IMR-90 (cell line): ENCODE measurements at regions not wholly inside any gene's neighbourhood (a gene's known extent, or its start where the extent isn't known, plus 50 kb on each side); places are given as distances from the start of the nearest gene placed in this dataset.

Experiments
- ATAC-seq: fragments of 200-7000 bp; cut with Tn5 transposase; 2 replicates; pipeline ENCODE4 v1.9.1; 2020; ENCODE audit warnings: low read depth, mild to moderate bottlenecking, moderate library complexity
- BruUV-seq: library from RNA; stranded (reverse); fragments of 400-500 nt; replicated peaks from 2 replicates; lab custom pipeline; 2021; lab: Mats Ljungman, UMichigan
- CTCF ChIA-PET: fragments of 300-600 bp; formaldehyde crosslinking; extraction: SDS; loops from one replicate; lab custom pipeline; 2021; ENCODE audit warnings: antibody characterized with exemption; lab: Yijun Ruan, JAX
- POLR2A ChIA-PET: fragments of 300-600 bp; sonication (Branson Sonifier 250); formaldehyde crosslinking; loops from one replicate; lab custom pipeline; 2022; ENCODE audit warnings: antibody characterized with exemption; ENCODE audit not compliant: unreplicated experiment; lab: Charles Lee
- DNase-seq: peaks from one replicate; pipeline ENCODE4 v3.0.0; 2013
- H2AFZ ChIP-seq: replicated peaks from 2 replicates; pipeline ENCODE3; 2013; ENCODE audit warnings: low read length, mild to moderate bottlenecking; ENCODE audit not compliant: poor library complexity
- H2AK5ac ChIP-seq: 2 replicates; pipeline ENCODE4 v1.6.1; 2013; ENCODE audit warnings: low read depth, low read length, inconsistent platforms
- H2AK9ac ChIP-seq: replicated peaks from 2 replicates; pipeline ENCODE3; 2013; ENCODE audit warnings: mild to moderate bottlenecking, low read depth, low read length, moderate library complexity; ENCODE audit not compliant: poor library complexity
- H2BK120ac ChIP-seq: 2 replicates; pipeline ENCODE4 v1.6.1; 2013; ENCODE audit warnings: low read depth, low read length, inconsistent platforms
- H2BK15ac ChIP-seq: 3 replicates; pipeline ENCODE4 v1.6.1; 2013; ENCODE audit warnings: low read depth, low read length, inconsistent platforms
- H2BK20ac ChIP-seq: 2 replicates; pipeline ENCODE4 v1.6.1; 2013; ENCODE audit warnings: low read depth, mild to moderate bottlenecking, inconsistent platforms, low read length, moderate library complexity
- H2BK5ac ChIP-seq: 2 replicates; pipeline ENCODE4 v1.6.1; 2013; ENCODE audit warnings: mild to moderate bottlenecking, low read depth, low read length, inconsistent platforms; ENCODE audit not compliant: poor library complexity, severe bottlenecking
- H3K14ac ChIP-seq: replicated peaks from 2 replicates; pipeline ENCODE4 v1.6.1; 2013; ENCODE audit warnings: low read depth, low read length, inconsistent platforms
- H3K18ac ChIP-seq: 2 replicates; pipeline ENCODE4 v1.6.1; 2013; ENCODE audit warnings: low read depth, low read length, control low read depth
- H3K23ac ChIP-seq: 2 replicates; pipeline ENCODE4 v1.6.1; 2013; ENCODE audit warnings: low read depth, low read length, inconsistent platforms
- H3K27ac ChIP-seq: 2 replicates; pipeline ENCODE4 v1.5.1; 2013; ENCODE audit warnings: mild to moderate bottlenecking, control low read depth, low read length; ENCODE audit not compliant: insufficient read depth
- H3K27me3 ChIP-seq: 2 replicates; pipeline ENCODE4 v1.6.1; 2013; ENCODE audit warnings: low read length; ENCODE audit not compliant: control insufficient read depth, insufficient read depth
- H3K36me3 ChIP-seq: 2 replicates; pipeline ENCODE4 v1.6.1; 2013; ENCODE audit warnings: low read length, mixed read lengths; ENCODE audit not compliant: control insufficient read depth, insufficient read depth
- H3K4ac ChIP-seq: 2 replicates; pipeline ENCODE4 v1.6.1; 2013; ENCODE audit warnings: low read depth, low read length, inconsistent platforms
- H3K4me1 ChIP-seq: 2 replicates; pipeline ENCODE4 v1.6.1; 2013; ENCODE audit warnings: low read length, mixed read lengths; ENCODE audit not compliant: control insufficient read depth, insufficient read depth
- H3K4me2 ChIP-seq: 2 replicates; pipeline ENCODE4 v1.6.1; 2013; ENCODE audit warnings: low read depth, mild to moderate bottlenecking, control low read depth, low read length, moderate library complexity
- H3K4me3 ChIP-seq: 2 replicates; pipeline ENCODE4 v1.5.1; 2013; ENCODE audit warnings: low read depth, mild to moderate bottlenecking, control low read depth, low read length, moderate library complexity; ENCODE audit not compliant: insufficient read depth
- H3K56ac ChIP-seq: 2 replicates; pipeline ENCODE4 v1.6.1; 2013; ENCODE audit warnings: low read length, inconsistent platforms; ENCODE audit not compliant: insufficient read depth; ENCODE audit errors: extremely low read depth
- H3K79me1 ChIP-seq, 2 experiments: 2 replicates each; pipeline ENCODE4 v1.6.1; 2013; ENCODE audit warnings: low read length in 2 of 2, inconsistent platforms in 1 of 2, low read depth in 1 of 2
- H3K9ac ChIP-seq: 2 replicates; pipeline ENCODE4 v1.6.1; 2013; ENCODE audit warnings: low read depth, low read length, control low read depth
- H3K9me1 ChIP-seq: 2 replicates; pipeline ENCODE4 v1.6.1; 2013; ENCODE audit warnings: low read length, inconsistent platforms; ENCODE audit not compliant: insufficient read depth
- H3K9me3 ChIP-seq: 2 replicates; pipeline ENCODE4 v1.6.1; 2013; ENCODE audit warnings: low read length; ENCODE audit not compliant: control insufficient read depth, insufficient read depth
- H4K20me1 ChIP-seq: 2 replicates; pipeline ENCODE4 v1.6.1; 2013; ENCODE audit warnings: low read length, inconsistent platforms; ENCODE audit not compliant: insufficient read depth
- H4K5ac ChIP-seq: 2 replicates; pipeline ENCODE4 v1.6.1; 2013; ENCODE audit warnings: mild to moderate bottlenecking, low read depth, low read length, control low read depth
- H4K8ac ChIP-seq, 2 experiments: 2 replicates each; pipeline ENCODE4 v1.6.1; 2013; ENCODE audit warnings: low read depth in 2 of 2, low read length in 2 of 2, control low read depth in 1 of 2, inconsistent platforms in 1 of 2
- H4K91ac ChIP-seq: 2 replicates; pipeline ENCODE4 v1.6.1; 2013; ENCODE audit warnings: low read depth, low read length, inconsistent platforms; ENCODE audit not compliant: insufficient read depth
- BHLHE40 ChIP-seq: fragments of 150-350 bp; IDR thresholded peaks from 2 replicates; pipeline ENCODE4 v1.6.1; 2016; ENCODE audit warnings: mild to moderate bottlenecking, low read depth, low read length
- CEBPB ChIP-seq: IDR thresholded peaks from 2 replicates; pipeline ENCODE4 v1.6.1; 2012; ENCODE audit warnings: low read depth, low read length, improper control_type of control experiment
- CHD1 ChIP-seq: IDR thresholded peaks from 2 replicates; pipeline ENCODE4 v1.6.1; 2012; ENCODE audit warnings: low read depth, low read length, improper control_type of control experiment
- CTCF ChIP-seq: conservative IDR thresholded peaks from 2 replicates; pipeline ENCODE4 v1.5.1; 2012; ENCODE audit warnings: mild to moderate bottlenecking, low read depth, low read length, improper control_type of control experiment
- FOS ChIP-seq: fragments of 150-350 bp; IDR thresholded peaks from 2 replicates; pipeline ENCODE4 v1.6.1; 2016; ENCODE audit warnings: low read depth, low read length
- MAFK ChIP-seq: IDR thresholded peaks from 2 replicates; pipeline ENCODE4 v1.6.1; 2012; ENCODE audit warnings: low read depth, low read length, improper control_type of control experiment
- MAZ ChIP-seq: IDR thresholded peaks from 2 replicates; pipeline ENCODE4 v1.6.1; 2012; ENCODE audit warnings: low read depth, mild to moderate bottlenecking, low read length, improper control_type of control experiment, moderate library complexity, borderline replicate concordance
- MXI1 ChIP-seq: IDR thresholded peaks from 2 replicates; pipeline ENCODE4 v1.6.1; 2012; ENCODE audit warnings: low read depth, mild to moderate bottlenecking, low read length, moderate library complexity, borderline replicate concordance
- NFE2L2 ChIP-seq: fragments of 150-350 bp; IDR thresholded peaks from 2 replicates; pipeline ENCODE4 v1.6.1; 2016; ENCODE audit warnings: low read depth, mild to moderate bottlenecking, low read length
- POLR2A ChIP-seq: IDR thresholded peaks from 2 replicates; pipeline ENCODE4 v1.6.1; 2012; ENCODE audit warnings: mild to moderate bottlenecking, low read depth, low read length
- RAD21 ChIP-seq: IDR thresholded peaks from 2 replicates; pipeline ENCODE4 v1.6.1; 2012; ENCODE audit warnings: low read length, improper control_type of control experiment
- RCOR1 ChIP-seq: IDR thresholded peaks from 2 replicates; pipeline ENCODE4 v1.6.1; 2012; ENCODE audit warnings: mild to moderate bottlenecking, low read length, improper control_type of control experiment; ENCODE audit not compliant: insufficient replicate concordance
- RFX5 ChIP-seq: IDR thresholded peaks from 2 replicates; pipeline ENCODE4 v1.8.0; 2012; ENCODE audit warnings: low read depth, mild to moderate bottlenecking, low read length, moderate library complexity
- SMC3 ChIP-seq: fragments of 150-350 bp; IDR thresholded peaks from 2 replicates; pipeline ENCODE4 v1.6.1; 2016; ENCODE audit warnings: low read depth, mild to moderate bottlenecking, antibody characterized with exemption, low read length, moderate library complexity
- WGBS, 2 experiments: methylation state at CpG; one replicate each; pipeline versions ENCODE4 v1.1.5 to v1.1.7; 2013; ENCODE audit warnings: missing lambda C conversion rate in 2 of 2; ENCODE audit not compliant: insufficient read length in 1 of 2; ENCODE audit errors: extremely low coverage in 2 of 2; 5-methylcytosine and 5-hydroxymethylcytosine counted together
- dilution Hi-C: fragments of 300-500 bp; cut with HindIII; formaldehyde crosslinking; loops from one replicate; pipeline ENCODE4 v1.14.3; 2018; ENCODE audit warnings: low sequenced_read_pairs; ENCODE audit not compliant: unreplicated experiment
- in situ Hi-C: fragments of 300-500 bp; cut with MboI; formaldehyde crosslinking; loops from 3 replicates; pipeline ENCODE4 v1.14.3; 2019; ENCODE audit warnings: low sequenced_read_pairs, inconsistent platforms, mixed read lengths
- intact Hi-C: fragments of 100-400 bp; cut with micrococcal nuclease; formaldehyde crosslinking; loops from 2 replicates; pipeline ENCODE4 v1.10.0; 2022
- TF ChIP-seq, protein P1 (sequence below): fragments of 150-350 bp; IDR thresholded peaks from 2 replicates; pipeline ENCODE4 v1.6.1; 2017; ENCODE audit warnings: mild to moderate bottlenecking, antibody characterized with exemption, low read length, low read depth
- TF ChIP-seq, protein P2 (sequence below): fragments of 150-350 bp; IDR thresholded peaks from 2 replicates; pipeline ENCODE4 v1.6.1; 2016; ENCODE audit warnings: low read depth, mild to moderate bottlenecking, low read length, moderate library complexity, borderline replicate concordance

GRCh38 chr5:125877248-125877647 is 546.0 kb upstream of the GRAMD2B start:
- Histone ChIP-seq H2BK15ac (no peak overlapping the region), H4K8ac (no peak overlapping the region), H3K27me3 (no peaks in the 10 kb centered on the region), H3K14ac (no peak overlapping the region), H3K23ac (no peak overlapping the region), H3K79me1 (no peaks in the 10 kb centered on the region), H3K9me1 (no peaks in the 10 kb centered on the region), H3K36me3 (no peaks in the 10 kb centered on the region), H4K20me1 (no peaks in the 10 kb centered on the region), H3K4me1 (no peaks in the 10 kb centered on the region), H3K4me2 (no peak overlapping the region), H3K56ac (no peak overlapping the region), H4K5ac (no peak overlapping the region), H3K18ac (no peak overlapping the region), H3K4ac (no peak overlapping the region), H3K9me3 (no peaks in the 10 kb centered on the region), H3K27ac (no peak overlapping the region), H2BK120ac (no peak overlapping the region), H2BK5ac (no peak overlapping the region), H4K91ac (no peak overlapping the region), H2AK5ac (no peak overlapping the region), H2BK20ac (no peak overlapping the region), H3K4me3 (no peak overlapping the region), H2AK9ac (no peak overlapping the region), H2AFZ (no peak overlapping the region), H3K9ac (no peak overlapping the region)
- intact Hi-C loops, result no loop called here
- TF ChIP-seq NFE2L2, result no peak
- no peak for TF ChIP-seq RFX5
- no peak for TF ChIP-seq FOS
- TF ChIP-seq, protein P1, sequence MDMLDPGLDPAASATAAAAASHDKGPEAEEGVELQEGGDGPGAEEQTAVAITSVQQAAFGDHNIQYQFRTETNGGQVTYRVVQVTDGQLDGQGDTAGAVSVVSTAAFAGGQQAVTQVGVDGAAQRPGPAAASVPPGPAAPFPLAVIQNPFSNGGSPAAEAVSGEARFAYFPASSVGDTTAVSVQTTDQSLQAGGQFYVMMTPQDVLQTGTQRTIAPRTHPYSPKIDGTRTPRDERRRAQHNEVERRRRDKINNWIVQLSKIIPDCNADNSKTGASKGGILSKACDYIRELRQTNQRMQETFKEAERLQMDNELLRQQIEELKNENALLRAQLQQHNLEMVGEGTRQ, result no peak
- TF ChIP-seq RAD21, result no peak
- TF ChIP-seq CEBPB, result no peak
- no peak for TF ChIP-seq RCOR1
- no peak for TF ChIP-seq SMC3
- TF ChIP-seq, protein P2, sequence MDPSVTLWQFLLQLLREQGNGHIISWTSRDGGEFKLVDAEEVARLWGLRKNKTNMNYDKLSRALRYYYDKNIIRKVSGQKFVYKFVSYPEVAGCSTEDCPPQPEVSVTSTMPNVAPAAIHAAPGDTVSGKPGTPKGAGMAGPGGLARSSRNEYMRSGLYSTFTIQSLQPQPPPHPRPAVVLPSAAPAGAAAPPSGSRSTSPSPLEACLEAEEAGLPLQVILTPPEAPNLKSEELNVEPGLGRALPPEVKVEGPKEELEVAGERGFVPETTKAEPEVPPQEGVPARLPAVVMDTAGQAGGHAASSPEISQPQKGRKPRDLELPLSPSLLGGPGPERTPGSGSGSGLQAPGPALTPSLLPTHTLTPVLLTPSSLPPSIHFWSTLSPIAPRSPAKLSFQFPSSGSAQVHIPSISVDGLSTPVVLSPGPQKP, result no peak
- TF ChIP-seq MAFK, result no peak
- no peak for TF ChIP-seq CTCF
- TF ChIP-seq MXI1, result no peak
- TF ChIP-seq MAZ, result no peak
- no peak for TF ChIP-seq CHD1
- TF ChIP-seq POLR2A, result no peak
- TF ChIP-seq BHLHE40, result no peak
- CTCF ChIA-PET, result no interaction called here
- ATAC-seq (no peak), DNase-seq (no peak)
- in situ Hi-C loops, result no loop called here
- dilution Hi-C loops, result no loop called here
- no TSS peak for BruUV-seq
- POLR2A ChIA-PET, result no interaction called here
- no CpG with 5 or more reads among the region's 3 CpGs for WGBS, 2 experiments
